AG04449 (cell line): ENCODE measurements at regions not wholly inside any gene's neighbourhood (a gene's known extent, or its start where the extent isn't known, plus 50 kb on each side); places are given as distances from the start of the nearest gene placed in this dataset.

ENCODE experiments used
- CTCF ChIA-PET: fragments of 350-600 bp; formaldehyde crosslinking; extraction: SDS; loops from one replicate; lab custom pipeline; 2021; ENCODE audit warnings: antibody characterized with exemption; lab: Yijun Ruan, JAX
- POLR2A ChIA-PET: fragments of 400-600, 350-600 bp; formaldehyde crosslinking; extraction: SDS; loops from one replicate; lab custom pipeline; 2020; ENCODE audit warnings: antibody characterized with exemption, inconsistent platforms; lab: Yijun Ruan, JAX
- DNase-seq: peaks from one replicate; pipeline ENCODE4 v3.0.0-alpha.2; 2010; ENCODE audit warnings: low read depth, low spot score
- H3K4me3 ChIP-seq: 2 replicates; pipeline ENCODE4 v1.5.1; 2011; ENCODE audit warnings: low read depth, mild to moderate bottlenecking, control low read depth, low read length
- TF ChIP-seq, protein P1 (sequence below): IDR thresholded peaks from one replicate; pipeline ENCODE4 v1.5.1; 2011; ENCODE audit warnings: mild to moderate bottlenecking, moderate library complexity, low read length, control low read depth, inconsistent platforms; ENCODE audit not compliant: insufficient read depth; ENCODE audit errors: missing control alignments

DNA sequence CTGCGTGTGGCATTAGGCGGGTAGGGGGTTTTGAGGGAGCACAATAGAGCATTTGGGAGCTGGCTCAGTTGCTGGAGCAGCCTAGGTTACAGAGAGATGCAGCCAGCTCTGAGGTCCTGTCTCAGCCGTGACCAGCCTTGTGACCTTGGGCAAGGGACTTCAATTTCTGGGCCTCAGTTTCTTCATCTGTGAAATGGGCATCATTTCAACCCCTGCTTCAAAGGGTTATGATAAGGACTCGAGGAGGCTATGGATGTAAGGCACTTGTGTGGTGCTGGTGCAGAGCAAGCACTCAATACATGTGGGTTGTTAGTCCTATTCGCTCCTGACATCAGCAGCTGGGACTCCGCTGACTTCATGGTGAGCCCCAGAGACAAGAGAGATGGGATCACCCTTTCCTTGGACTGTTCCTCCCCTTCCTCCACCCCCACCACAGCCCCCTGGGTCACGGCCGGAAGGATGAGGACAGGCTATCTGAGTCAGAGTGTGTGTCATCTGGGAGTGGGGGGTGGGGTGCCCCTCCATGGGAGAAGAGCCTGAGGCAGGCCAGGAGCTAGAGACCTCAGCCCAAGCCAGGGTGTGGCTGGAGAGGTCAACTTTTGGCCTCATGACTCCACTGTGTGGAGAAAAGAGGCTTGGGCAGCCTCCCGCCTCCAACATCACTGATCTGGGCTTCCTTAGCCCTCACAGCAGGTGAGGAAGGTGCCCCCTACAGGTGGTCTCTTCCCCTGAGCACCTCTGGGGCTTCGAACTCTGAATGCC lies 71.4 kb upstream of the ZBTB40 start:
- H3K4me3 ChIP-seq = no peak overlapping the region
- POLR2A ChIA-PET = no interaction called here
- CTCF ChIA-PET = interaction anchor here (0.8 to 1.4 kb wide), 2 partner anchors 8 to 273 kb away, joined by 3 to 5 read pairs; no protein-coding TSS in a partner anchor
- TF ChIP-seq, protein P1, sequence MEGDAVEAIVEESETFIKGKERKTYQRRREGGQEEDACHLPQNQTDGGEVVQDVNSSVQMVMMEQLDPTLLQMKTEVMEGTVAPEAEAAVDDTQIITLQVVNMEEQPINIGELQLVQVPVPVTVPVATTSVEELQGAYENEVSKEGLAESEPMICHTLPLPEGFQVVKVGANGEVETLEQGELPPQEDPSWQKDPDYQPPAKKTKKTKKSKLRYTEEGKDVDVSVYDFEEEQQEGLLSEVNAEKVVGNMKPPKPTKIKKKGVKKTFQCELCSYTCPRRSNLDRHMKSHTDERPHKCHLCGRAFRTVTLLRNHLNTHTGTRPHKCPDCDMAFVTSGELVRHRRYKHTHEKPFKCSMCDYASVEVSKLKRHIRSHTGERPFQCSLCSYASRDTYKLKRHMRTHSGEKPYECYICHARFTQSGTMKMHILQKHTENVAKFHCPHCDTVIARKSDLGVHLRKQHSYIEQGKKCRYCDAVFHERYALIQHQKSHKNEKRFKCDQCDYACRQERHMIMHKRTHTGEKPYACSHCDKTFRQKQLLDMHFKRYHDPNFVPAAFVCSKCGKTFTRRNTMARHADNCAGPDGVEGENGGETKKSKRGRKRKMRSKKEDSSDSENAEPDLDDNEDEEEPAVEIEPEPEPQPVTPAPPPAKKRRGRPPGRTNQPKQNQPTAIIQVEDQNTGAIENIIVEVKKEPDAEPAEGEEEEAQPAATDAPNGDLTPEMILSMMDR = no peak
- no peak for DNase-seq

DNA sequence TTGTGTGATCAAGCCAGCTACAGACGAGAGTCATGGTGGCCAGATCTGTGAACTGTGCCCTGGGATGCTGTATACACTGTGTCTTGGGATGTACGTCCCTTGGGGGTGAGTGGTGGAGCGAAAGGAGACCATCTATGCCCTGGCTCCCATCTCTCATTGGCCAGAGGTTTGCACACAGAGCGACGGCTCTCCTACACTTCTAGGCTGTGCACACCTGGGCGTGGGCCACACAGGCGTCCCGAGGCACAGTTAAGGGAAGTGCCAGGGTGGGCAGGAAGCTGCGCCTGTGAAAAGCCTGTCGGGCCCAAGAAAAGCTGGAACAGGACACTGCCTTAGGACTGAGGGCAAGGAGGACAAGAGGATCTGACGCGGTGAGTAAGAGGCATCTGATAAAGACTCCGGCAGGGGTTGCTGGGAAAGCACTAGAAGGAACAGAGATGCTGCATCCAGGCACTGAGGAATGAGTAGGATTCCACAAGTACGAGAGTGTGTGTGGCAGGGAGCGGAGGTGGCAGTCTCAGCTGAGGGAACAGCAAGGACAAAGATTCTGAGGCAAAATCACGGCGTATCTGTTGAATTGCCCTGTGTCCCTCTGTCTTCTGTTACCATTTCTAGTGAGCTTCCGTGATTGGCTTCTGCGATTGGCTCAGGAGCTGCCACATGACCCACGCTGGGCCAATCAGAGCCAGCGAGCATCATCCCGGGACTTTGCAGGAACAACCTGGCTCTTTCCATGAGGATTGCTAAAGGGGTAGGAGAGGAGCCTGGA lies 67.9 kb upstream of the ZBTB40 start:
- ChIA-PET CTCF (no interaction called here), POLR2A (no interaction called here)
- no peak for DNase-seq
- TF ChIP-seq, protein P1 = no peak
- H3K4me3 ChIP-seq = no peak overlapping the region

DNA sequence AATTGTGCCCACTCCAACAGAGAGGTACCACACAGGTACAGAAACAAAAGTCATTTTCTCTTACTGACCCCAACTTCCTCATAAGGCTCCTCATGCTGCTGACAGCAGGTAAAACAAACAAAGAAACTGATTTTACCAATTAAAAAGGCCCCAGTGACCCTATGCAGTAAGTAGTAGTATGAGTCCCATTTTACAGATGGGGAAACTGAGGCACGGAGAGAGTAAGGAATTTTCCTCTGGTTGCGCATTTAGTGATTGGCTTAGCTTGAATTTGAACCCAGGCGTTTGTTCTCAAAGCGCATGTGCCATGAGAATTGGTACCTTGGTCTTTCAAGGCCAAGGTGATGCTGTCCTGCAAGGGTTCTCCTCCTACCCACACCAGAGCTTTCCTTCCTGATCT lies 66.1 kb upstream of the ZBTB40 start:
- TF ChIP-seq, protein P1 = no peak
- H3K4me3 ChIP-seq = no peak overlapping the region
- CTCF ChIA-PET = no interaction called here
- POLR2A ChIA-PET = no interaction called here
- no peak for DNase-seq

DNA sequence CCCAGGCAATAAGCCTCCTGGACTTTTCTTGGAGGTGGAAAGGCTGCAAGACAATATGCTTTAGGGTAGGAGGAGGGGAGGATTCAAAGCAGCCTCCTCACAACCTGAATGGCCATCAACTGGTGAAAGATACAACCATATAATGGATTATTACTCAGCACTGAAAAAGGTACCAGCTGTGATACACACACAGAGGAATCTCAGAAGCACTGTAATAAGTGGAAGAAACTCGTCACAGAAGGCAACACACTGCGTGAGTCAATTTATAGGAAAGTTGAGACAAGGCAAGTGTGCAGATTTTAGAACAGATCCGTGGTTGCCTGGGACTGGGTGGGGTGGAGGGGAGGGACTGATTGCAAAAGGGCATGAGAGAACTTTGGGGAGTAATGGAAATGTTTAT lies 64.9 kb upstream of the ZBTB40 start:
- no peak overlapping the region for H3K4me3 ChIP-seq
- TF ChIP-seq, protein P1 = no peak
- POLR2A ChIA-PET = no interaction called here
- DNase-seq = no peak
- CTCF ChIA-PET = no interaction called here

DNA sequence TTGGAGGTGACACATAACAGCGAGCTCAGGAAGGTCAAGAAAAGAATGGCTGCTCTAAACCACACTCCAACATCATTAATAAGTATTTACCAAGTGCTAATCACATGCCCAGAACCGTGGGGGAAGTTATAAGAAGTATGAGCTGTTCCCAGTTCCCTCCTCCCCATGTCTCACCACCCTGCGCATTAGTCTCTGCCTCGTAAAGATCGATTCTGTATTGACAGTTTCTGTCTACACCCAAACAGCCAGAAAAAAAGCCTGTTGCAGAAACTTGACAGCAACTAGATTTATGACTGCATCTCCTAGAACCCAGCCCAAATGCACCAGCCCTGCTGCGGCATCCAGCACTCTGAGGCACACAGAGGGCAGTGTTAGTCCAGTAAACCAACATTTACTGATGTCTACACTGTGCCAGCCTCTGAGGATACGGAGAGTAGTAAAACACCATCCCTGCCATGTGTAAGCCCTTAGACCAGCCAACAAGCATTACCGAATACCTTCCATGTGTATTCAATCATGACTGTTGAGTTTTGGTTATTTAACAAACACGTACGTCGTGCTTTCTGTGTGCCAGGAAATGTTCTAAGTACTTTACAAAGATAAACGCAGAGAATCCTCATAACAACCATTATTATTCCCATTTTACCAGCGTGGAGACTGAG lies 63.6 kb upstream of the ZBTB40 start:
- CTCF ChIA-PET = interaction anchor here (1.0 kb wide), 1 partner anchor 28 kb away, joined by 3 read pairs; no protein-coding TSS in a partner anchor
- DNase-seq = no peak
- TF ChIP-seq, protein P1 = no peak
- POLR2A ChIA-PET = no interaction called here
- no peak overlapping the region for H3K4me3 ChIP-seq
